Thoracic aorta (tissue), 2 donors: ENCODE measurements at regions not wholly inside any gene's neighbourhood (a gene's known extent, or its start where the extent isn't known, plus 50 kb on each side); places are given as distances from the start of the nearest gene placed in this dataset.

Experiments
- ATAC-seq: fragments of 150-250 bp; one replicate; pipeline ENCODE4 v1.8.0; 2017; ENCODE audit warnings: low read depth; ENCODE audit not compliant: insufficient number of reproducible peaks, low FRiP score
- DNase-seq: peaks from one replicate; pipeline ENCODE4 v3.0.0-alpha.2; 2020; ENCODE audit warnings: low spot score
- H3K27ac ChIP-seq, 2 donors: fragments of 200-600 bp; sonication (generic); 1 replicate in 1 of 2; 2 replicates in 1 of 2; pipeline ENCODE4 v1.5.1; 2016; ENCODE audit warnings: mild to moderate bottlenecking in 2 of 2, moderate library complexity in 2 of 2
- H3K27me3 ChIP-seq: fragments of 200-600 bp; sonication (generic); replicated peaks from 2 replicates; pipeline ENCODE4 v1.6.0; 2016; ENCODE audit warnings: mild to moderate bottlenecking; ENCODE audit not compliant: insufficient read depth
- H3K36me3 ChIP-seq: fragments of 200-600 bp; sonication (generic); one replicate; pipeline ENCODE4 v1.5.1; 2016
- H3K4me1 ChIP-seq, 2 donors: fragments of 200-600 bp; sonication (generic); 1 replicate in 1 of 2; 2 replicates in 1 of 2; pipeline versions ENCODE4 v1.5.1 to v1.6.0; 2016; ENCODE audit warnings: low read depth in 2 of 2, mild to moderate bottlenecking in 1 of 2; ENCODE audit not compliant: control insufficient read depth in 1 of 2
- H3K4me3 ChIP-seq: fragments of 200-600 bp; sonication (generic); 2 replicates; pipeline ENCODE4 v1.5.1; 2016; ENCODE audit warnings: mild to moderate bottlenecking
- H3K9me3 ChIP-seq: fragments of 200-600 bp; sonication (generic); 2 replicates; pipeline ENCODE4 v1.5.1; 2016
- TF ChIP-seq, protein P1 (sequence below): fragments of 200-600 bp; sonication (generic); IDR thresholded peaks from one replicate; pipeline ENCODE4 v1.5.1; 2019; ENCODE audit warnings: antibody characterized with exemption

DNA sequence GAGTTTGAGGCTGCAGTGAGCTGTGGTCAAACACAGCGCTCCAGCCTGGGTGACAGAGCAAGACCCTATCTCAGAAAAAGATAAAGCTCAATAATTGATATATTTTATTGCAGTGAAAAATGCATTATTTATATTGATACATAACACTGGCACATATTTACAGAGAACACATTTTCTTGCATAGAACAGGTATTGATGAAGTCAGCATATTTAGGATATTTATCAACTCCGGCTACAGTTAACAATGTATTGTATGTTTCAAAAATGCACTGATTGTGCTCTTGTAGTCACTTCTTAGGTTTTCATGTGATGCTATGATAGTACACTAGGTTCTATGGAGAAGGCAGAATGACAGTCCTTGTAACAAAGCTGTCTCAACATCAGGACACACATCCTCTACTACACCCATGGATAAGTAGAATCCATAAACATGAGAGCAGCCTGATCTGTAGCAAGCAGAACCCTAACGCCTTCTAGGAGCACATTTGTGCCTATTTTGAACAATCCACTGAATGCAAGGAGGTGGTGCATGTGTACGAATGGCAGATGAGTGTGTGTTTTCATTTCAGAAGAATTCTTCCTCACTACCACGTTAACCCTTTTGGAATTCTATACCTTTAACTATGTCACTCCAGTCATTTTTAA lies 586.1 kb upstream of the CELF2 start:
- H3K4me1 ChIP-seq: no peaks in the 10 kb centered on the region
- no peaks in the 10 kb centered on the region for H3K27me3 ChIP-seq
- H3K27ac ChIP-seq: no peak overlapping the region
- ATAC-seq (no peak), DNase-seq (no peak)
- no peak overlapping the region for H3K4me3 ChIP-seq
- TF ChIP-seq, protein P1, sequence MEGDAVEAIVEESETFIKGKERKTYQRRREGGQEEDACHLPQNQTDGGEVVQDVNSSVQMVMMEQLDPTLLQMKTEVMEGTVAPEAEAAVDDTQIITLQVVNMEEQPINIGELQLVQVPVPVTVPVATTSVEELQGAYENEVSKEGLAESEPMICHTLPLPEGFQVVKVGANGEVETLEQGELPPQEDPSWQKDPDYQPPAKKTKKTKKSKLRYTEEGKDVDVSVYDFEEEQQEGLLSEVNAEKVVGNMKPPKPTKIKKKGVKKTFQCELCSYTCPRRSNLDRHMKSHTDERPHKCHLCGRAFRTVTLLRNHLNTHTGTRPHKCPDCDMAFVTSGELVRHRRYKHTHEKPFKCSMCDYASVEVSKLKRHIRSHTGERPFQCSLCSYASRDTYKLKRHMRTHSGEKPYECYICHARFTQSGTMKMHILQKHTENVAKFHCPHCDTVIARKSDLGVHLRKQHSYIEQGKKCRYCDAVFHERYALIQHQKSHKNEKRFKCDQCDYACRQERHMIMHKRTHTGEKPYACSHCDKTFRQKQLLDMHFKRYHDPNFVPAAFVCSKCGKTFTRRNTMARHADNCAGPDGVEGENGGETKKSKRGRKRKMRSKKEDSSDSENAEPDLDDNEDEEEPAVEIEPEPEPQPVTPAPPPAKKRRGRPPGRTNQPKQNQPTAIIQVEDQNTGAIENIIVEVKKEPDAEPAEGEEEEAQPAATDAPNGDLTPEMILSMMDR: no peak
- no peaks in the 10 kb centered on the region for H3K36me3 ChIP-seq
- no peaks in the 10 kb centered on the region for H3K9me3 ChIP-seq

GRCh38 chr10:10432296-10433035 lies 585.2 kb upstream of the CELF2 start:
- Histone ChIP-seq H3K4me3 (no peak overlapping the region), H3K4me1 (no peaks in the 10 kb centered on the region), H3K9me3 (no peaks in the 10 kb centered on the region), H3K27ac (no peak overlapping the region), H3K27me3 (no peaks in the 10 kb centered on the region), H3K36me3 (no peaks in the 10 kb centered on the region)
- ATAC-seq (no peak), DNase-seq (no peak)
- TF ChIP-seq, protein P1: no peak

DNA sequence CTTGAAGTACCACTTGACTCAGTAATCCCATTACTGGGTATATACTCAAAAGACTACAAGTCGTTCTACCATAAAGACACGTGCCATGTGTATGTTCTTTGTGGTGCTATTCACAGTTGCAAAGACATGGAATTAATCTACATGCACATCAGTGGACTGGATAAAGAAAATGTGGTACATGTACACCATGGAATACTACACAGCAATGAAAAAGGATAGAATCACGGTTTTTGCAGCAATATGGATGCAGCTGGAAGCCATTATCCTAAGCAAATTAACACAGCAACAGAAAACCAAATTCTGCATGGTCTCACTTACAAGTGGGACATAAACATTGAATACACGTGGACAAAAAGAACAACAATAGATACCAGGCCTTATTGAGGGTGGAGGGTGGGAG lies 583.4 kb upstream of the CELF2 start:
- no peaks in the 10 kb centered on the region for H3K9me3 ChIP-seq
- ATAC-seq (no peak), DNase-seq (no peak)
- no peak overlapping the region for H3K27ac ChIP-seq
- H3K27me3 ChIP-seq: no peaks in the 10 kb centered on the region
- no peak overlapping the region for H3K4me3 ChIP-seq
- no peaks in the 10 kb centered on the region for H3K36me3 ChIP-seq
- TF ChIP-seq, protein P1: no peak
- H3K4me1 ChIP-seq: no peaks in the 10 kb centered on the region

- no peak overlapping the region for H3K27ac ChIP-seq
- TF ChIP-seq, protein P1: no peak
- no peaks in the 10 kb centered on the region for H3K9me3 ChIP-seq
- no peaks in the 10 kb centered on the region for H3K27me3 ChIP-seq
- H3K4me1 ChIP-seq: no peaks in the 10 kb centered on the region
- ATAC-seq: no peak
- H3K4me3 ChIP-seq: no peak overlapping the region
- DNase-seq: no peak
- no peaks in the 10 kb centered on the region for H3K36me3 ChIP-seq
Observed at GRCh38 chr10:10437886-10438285, 579.8 kb upstream of the CELF2 start.

GRCh38 chr10:10438335-10439100 lies 579.2 kb upstream of the CELF2 start:
- Histone ChIP-seq H3K36me3 (no peaks in the 10 kb centered on the region), H3K27me3 (no peaks in the 10 kb centered on the region), H3K27ac (no peak overlapping the region), H3K4me3 (no peak overlapping the region), H3K4me1 (no peaks in the 10 kb centered on the region), H3K9me3 (no peaks in the 10 kb centered on the region)
- TF ChIP-seq, protein P1: no peak
- ATAC-seq: no peak
- no peak for DNase-seq
